PFSK-1 (cell line): ENCODE measurements at regions not wholly inside any gene's neighbourhood (a gene's known extent, or its start where the extent isn't known, plus 50 kb on each side); places are given as distances from the start of the nearest gene placed in this dataset.

Experiments used
- FOXP2 ChIP-seq: optimal IDR thresholded peaks from 2 replicates; pipeline ENCODE3; 2011; ENCODE audit warnings: borderline replicate concordance, control low read depth, inconsistent platforms; ENCODE audit not compliant: insufficient read depth; ENCODE audit errors: extremely low read length, extremely low read depth
- POLR2AphosphoS5 ChIP-seq: IDR thresholded peaks from 2 replicates; pipeline ENCODE4 v1.6.1; 2012; ENCODE audit warnings: low read depth, mild to moderate bottlenecking, control low read depth, low read length, moderate library complexity
- SIN3A ChIP-seq: IDR thresholded peaks from 2 replicates; pipeline ENCODE4 v1.6.1; 2012; ENCODE audit warnings: mild to moderate bottlenecking, low read length, moderate library complexity, borderline replicate concordance; ENCODE audit not compliant: insufficient read depth
- TAF1 ChIP-seq: IDR thresholded peaks from 2 replicates; pipeline ENCODE4 v1.6.1; 2012; ENCODE audit warnings: low read length, control low read depth, borderline replicate concordance; ENCODE audit not compliant: insufficient read depth
- TF ChIP-seq, protein P1 (sequence below), 2 experiments: IDR thresholded peaks; 2 replicates each; pipeline versions ENCODE4 v1.6.1 to v1.8.0; 2011 to 2012; ENCODE audit warnings: low read depth in 2 of 2, low read length in 2 of 2, control low read depth in 1 of 2, inconsistent platforms in 1 of 2, mild to moderate bottlenecking in 1 of 2, moderate library complexity in 1 of 2; ENCODE audit not compliant: insufficient read depth in 1 of 2

DNA sequence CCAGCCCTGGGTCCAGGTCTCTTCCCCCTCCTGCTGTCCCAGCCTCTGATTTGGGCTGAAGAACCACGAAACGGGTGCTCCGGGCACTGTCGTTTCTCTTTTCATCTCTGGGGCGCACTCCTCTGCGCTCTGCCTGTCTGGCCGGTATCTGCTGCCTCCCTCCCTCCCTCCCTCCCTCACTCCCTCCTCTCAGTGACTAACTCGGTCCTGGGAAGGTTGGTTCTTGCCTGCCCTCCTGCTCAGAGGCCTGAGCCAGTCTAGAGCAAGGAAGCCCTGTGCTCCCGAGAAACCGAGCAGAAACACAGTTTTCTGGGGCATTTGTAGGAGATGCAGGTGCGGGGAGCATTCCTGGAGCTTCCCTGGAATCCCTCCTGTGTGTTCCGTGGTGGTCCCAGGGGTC, 1235.2 kb downstream of the BRD1 start:
- TF ChIP-seq TAF1 (no peak), SIN3A (no peak), FOXP2 (no peak), POLR2AphosphoS5 (no peak)
- TF ChIP-seq, protein P1, sequence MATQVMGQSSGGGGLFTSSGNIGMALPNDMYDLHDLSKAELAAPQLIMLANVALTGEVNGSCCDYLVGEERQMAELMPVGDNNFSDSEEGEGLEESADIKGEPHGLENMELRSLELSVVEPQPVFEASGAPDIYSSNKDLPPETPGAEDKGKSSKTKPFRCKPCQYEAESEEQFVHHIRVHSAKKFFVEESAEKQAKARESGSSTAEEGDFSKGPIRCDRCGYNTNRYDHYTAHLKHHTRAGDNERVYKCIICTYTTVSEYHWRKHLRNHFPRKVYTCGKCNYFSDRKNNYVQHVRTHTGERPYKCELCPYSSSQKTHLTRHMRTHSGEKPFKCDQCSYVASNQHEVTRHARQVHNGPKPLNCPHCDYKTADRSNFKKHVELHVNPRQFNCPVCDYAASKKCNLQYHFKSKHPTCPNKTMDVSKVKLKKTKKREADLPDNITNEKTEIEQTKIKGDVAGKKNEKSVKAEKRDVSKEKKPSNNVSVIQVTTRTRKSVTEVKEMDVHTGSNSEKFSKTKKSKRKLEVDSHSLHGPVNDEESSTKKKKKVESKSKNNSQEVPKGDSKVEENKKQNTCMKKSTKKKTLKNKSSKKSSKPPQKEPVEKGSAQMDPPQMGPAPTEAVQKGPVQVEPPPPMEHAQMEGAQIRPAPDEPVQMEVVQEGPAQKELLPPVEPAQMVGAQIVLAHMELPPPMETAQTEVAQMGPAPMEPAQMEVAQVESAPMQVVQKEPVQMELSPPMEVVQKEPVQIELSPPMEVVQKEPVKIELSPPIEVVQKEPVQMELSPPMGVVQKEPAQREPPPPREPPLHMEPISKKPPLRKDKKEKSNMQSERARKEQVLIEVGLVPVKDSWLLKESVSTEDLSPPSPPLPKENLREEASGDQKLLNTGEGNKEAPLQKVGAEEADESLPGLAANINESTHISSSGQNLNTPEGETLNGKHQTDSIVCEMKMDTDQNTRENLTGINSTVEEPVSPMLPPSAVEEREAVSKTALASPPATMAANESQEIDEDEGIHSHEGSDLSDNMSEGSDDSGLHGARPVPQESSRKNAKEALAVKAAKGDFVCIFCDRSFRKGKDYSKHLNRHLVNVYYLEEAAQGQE (IDR thresholded peaks at IDR 0.05; ENCODE audit: insufficient read depth in 1 of 2, low read depth in 2 of 2, low read length in 2 of 2) = no peak

DNA sequence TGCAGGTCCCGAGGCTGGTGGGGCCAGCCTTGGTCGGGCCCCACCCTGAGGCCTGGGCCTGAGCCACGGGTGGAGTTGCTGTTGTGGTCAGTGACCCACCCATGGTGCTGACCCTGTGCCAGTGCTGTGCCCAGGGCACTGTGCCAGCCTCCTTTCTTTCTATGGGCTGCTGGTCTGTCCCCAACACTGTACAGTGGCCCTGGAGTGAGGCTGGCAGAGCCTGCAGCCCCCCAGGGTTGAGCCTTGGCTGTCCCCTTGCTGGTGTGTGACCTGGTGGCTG, 1235.7 kb downstream of the BRD1 start:
- TF ChIP-seq SIN3A (no peak), FOXP2 (no peak), POLR2AphosphoS5 (no peak), TAF1 (no peak)
- TF ChIP-seq, protein P1 (IDR thresholded peaks at IDR 0.05; ENCODE audit: insufficient read depth in 1 of 2, low read depth in 2 of 2, low read length in 2 of 2) = no peak

DNA sequence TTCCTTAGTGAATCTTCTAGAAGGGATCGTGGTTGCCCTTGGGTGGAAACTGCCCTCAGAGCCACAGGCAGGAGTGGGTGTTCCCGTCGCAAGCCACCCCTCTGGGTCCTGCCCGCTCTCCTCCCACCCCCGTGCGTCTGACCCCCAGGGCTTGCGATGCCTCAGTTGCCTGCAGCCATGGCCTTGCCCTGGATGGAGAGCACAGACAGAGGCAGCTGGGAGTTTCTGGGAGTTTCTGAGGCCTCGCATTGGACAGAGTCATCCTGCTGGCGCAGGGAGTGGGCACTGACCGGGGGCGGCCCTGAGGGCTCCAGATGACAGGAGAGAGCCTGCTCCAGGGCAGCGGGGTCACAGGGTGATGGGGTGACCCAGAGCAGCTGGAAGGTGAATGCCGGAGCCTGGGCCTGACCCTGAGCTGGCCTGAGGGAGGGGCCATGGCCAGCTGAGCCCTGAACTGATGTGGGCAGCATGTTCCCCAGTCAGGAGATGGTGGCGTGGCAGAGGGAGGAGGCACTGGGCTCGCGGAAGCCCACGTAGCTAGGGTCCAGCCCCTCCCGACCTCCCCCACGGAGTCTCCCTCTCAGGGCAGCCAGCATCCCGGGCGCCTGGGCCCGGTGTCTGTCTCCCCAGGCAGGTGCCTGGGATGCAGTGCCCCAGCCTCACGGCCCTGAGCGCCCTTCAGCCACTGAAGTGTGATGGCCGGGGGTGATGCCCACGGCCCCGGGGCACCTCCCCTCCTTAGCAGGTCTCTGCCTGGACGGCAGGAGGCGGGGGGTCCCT, 1236.2 kb downstream of the BRD1 start:
- TF ChIP-seq TAF1 = no peak
- TF ChIP-seq FOXP2 = no peak
- TF ChIP-seq SIN3A = no peak
- TF ChIP-seq POLR2AphosphoS5 = no peak
- TF ChIP-seq, protein P1 (IDR thresholded peaks at IDR 0.05; ENCODE audit: insufficient read depth in 1 of 2, low read depth in 2 of 2, low read length in 2 of 2) = no peak

DNA sequence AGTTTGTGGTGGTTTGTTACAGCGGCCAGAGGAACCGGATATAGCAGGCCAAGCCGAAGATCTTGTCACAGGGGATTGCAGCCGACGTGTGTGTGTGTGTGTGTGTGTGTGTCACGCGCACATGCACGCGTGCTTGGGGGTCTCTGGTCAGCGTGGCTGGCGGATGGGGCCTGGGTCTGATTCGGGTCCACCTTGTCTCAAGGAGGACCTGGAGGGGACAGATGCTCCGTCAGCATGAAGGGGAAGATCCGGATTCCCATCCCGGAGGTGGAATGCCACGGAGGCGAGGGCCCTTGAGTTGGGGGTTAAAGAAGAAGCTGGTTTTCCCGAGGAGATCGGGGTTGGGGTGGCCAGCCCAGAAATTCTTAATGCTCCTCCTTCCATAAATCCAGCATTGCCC, 1237.8 kb downstream of the BRD1 start:
- no peak for TF ChIP-seq POLR2AphosphoS5
- TF ChIP-seq TAF1 = no peak
- TF ChIP-seq SIN3A = no peak
- no peak for TF ChIP-seq FOXP2
- TF ChIP-seq, protein P1 (IDR thresholded peaks at IDR 0.05; ENCODE audit: insufficient read depth in 1 of 2, low read depth in 2 of 2, low read length in 2 of 2) = no peak

DNA sequence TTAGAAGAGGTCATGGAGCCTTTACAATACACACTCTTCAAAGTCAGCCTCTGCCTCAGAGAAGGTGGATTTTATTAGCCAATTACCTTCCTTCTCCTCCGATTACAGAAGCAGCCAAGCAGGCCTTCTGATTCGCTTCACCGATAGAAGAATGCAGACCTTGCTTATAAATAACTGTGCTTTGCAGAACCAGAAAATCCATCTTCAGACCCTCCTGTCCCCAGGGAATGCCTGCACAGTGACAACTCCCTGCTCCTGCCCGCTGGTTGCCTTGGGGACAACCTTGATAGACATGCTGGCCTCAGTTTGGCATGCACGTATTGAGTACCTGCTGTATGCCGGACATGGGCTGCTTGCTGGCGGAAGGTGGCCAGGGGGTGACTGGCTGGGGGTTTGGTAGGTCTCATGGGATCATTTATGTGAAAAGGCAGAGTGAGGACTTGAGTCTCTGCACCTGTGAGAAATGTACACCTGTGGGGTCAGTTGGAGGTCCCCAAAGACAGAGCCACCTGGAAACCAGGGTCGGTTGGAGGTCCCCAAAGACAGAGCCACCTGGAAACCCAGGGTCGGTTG, 1238.7 kb downstream of the BRD1 start:
- TF ChIP-seq POLR2AphosphoS5 (no peak), FOXP2 (no peak), SIN3A (no peak)
- TF ChIP-seq, protein P1 (IDR thresholded peaks at IDR 0.05; ENCODE audit: insufficient read depth in 1 of 2, low read depth in 2 of 2, low read length in 2 of 2) = no peak
